Cerebellar cortex (tissue), 1 donor: ENCODE measurements at regions not wholly inside any gene's neighbourhood (a gene's known extent, or its start where the extent isn't known, plus 50 kb on each side); places are given as distances from the start of the nearest gene placed in this dataset.

Source experiments
- DNase-seq: peaks from one replicate; pipeline ENCODE4 v3.0.0-alpha.2; 2015; ENCODE audit warnings: low spot score

GRCh38 chr11:95387325-95387724, 156.3 kb upstream of the SESN3 start:
- no peak for DNase-seq

DNA sequence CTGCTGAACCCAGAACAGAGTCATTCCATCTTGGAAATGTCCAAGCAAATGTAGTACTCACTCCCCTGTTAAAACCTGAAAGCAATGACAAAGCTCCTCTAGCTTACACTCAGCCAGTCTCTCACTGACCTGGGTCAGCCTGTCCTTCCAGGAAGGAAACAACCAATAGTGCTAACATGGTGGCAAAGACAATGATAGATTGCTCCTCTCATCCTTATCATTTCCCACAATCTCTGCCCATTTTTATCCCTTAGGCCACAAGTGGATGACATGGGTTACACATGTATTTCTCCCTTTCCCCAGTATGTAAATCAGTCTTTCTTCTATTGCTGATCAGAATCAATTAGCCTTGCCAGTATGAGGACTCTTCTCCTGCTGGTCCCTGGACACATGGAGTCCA, 154.6 kb upstream of the SESN3 start:
- no peak for DNase-seq

- DNase-seq, result no peak
Observed at GRCh38 chr11:95379479-95379878, 148.5 kb upstream of the SESN3 start.

- no peak for DNase-seq
Observed at GRCh38 chr11:95378789-95379188, 147.8 kb upstream of the SESN3 start.

DNA sequence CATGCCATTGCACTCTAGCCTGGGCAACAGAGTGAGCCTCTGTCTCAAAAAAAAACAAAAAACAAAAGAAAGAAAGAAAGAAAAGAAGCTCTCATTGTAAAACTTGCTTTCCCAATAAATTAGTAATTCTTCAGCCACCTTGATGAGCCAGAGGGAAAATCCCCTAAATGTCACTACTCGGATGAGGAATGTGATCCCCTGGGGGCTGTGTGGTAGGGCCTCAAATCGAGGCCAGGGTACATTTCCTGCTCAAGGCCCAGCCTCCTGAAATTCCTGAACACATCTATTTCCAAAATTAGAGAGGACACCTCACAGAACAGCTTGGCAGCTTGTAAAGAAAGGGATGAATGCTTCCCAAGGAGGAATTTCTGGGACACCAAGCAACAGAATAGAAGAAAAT, 147.1 kb upstream of the SESN3 start:
- peak; percentile 5 for DNase-seq

- no peak for DNase-seq
Observed at GRCh38 chr11:95375886-95376285, 144.9 kb upstream of the SESN3 start.

DNA sequence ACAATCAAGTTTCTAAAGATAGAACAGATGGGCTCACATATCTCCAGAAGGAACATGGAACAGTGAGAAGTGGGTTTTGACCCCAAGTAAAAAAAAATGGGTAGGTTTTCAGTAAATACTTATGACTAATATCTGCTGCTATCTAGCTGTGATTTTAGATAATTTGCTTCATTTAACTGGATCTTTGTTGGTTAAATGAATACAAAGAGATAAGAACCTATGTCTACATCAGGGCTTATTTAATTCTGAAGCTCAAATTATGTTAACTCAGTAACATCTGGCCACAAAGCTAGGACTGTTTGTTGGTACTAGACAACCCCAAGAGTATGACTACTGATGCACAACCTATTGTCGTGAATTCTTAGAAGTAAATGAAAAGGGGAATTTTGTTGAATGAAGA, 144.4 kb upstream of the SESN3 start:
- DNase-seq, result no peak

DNA sequence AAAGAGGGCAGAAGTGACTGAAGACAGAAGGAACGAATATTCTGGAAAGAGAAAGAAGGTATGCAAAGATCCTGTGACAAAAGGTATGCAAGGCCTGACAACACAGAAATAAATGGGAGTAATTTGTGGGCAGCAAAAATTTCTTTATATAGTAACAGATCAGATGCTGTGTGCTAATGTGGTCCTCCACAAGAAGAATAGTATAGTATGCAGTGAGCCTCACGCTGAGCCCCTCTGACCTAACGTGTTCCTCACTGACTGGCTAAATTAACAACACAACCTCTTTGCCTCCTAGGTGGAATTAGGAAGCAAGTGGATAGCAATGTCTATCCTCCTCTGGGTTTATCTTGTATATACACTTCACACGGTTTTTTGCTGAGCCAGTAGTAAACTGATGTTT, 143.1 kb upstream of the SESN3 start:
- no peak for DNase-seq

GRCh38 chr11:95373241-95373640, 142.2 kb upstream of the SESN3 start:
- DNase-seq, result peak; percentile 52

DNA sequence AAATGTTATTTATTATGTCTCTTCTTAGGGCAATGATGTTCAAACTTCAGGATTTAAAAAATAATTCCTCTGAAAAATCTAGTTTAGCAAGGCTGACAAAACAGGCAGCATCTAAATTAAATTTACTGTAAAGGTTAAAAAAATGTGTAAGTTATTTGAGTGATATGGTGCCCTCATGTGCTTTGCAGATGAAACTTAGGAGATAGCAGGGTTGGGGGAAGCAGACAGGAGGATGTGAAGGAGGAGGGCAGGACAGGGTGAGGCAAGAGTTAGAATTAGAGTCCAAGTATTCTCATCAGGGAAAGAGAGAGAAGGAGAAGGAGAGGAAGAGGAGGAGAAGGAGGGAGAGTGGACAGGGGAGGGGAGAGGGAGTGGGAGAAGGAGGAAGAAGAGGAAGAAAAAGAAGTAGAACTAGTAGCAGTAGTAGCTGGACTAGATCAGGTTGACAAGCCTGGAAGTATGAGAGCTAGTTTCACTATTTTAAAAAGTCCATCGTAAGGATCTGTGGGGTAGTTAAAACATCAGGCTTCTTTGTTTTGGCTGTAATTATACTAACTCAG, 141.2 kb upstream of the SESN3 start:
- DNase-seq, result no peak

- DNase-seq, result no peak
Observed at GRCh38 chr11:95371153-95371552, 140.2 kb upstream of the SESN3 start.

- DNase-seq, result no peak
Observed at GRCh38 chr11:95367726-95368125, 136.7 kb upstream of the SESN3 start.

DNA sequence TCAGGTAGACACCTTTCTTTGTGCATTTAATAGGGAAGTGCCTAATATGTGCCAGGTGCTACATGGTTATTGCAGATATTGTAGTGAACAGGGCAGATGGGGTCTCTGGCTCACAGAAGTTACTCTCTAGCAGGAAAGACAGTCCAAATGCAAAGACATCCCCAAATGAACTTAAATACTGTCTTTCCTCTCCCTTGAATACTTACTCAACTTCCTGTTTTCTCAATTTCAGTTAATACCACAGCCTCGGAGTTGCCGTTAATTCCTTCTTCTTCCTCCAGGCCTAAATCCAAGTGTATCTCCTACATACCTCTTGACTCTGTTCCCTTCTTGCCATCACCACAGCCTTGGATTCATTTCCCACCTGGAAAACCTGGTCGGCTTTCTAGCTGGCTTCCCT, 134.3 kb upstream of the SESN3 start:
- DNase-seq, result no peak

DNA sequence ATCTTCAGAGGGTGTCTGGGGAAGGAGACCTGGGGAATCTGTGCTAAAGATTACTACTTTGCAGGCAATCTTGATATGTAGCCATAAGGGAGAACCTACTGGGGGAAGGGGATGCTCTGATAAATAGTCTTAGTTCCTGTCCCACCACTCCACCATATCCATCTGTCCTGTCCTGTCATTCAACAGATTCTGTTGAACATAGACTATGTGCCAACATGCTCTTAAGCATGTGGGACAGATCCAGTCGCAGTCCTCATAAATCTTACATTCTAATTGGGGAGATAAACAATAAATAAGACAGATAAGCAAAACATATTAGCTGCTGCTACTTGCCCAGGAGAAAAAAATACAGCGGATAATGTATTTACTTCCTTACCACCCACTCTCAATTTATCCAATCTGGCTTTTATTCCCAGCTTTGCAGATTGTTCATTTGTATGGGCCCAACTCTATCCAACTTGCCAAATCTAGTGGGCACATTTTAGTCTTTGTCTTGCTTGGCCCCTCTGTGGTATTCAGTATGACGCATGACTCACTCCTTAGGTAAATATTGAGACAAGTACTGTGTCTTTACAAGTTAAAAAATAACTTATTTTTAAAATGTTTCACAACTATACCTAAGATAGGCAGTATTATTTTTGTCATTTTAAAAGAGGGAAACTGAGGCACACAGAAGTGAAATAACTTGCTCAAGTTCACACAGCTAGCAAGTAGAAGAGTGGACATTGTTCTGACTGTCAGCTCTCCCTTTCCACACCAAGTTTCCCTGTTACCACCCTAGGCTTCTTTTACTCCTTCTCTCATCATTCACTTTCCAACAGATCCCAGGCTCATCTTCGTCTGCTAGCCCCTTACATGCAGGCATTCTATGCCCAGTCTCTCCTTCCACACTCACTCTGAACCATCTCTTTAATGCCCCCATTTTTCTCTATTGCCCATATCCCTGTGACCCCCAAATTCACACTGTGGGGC, 133.6 kb upstream of the SESN3 start:
- DNase-seq, result no peak

GRCh38 chr11:95363708-95364107, 132.7 kb upstream of the SESN3 start:
- no peak for DNase-seq

- no peak for DNase-seq
Observed at GRCh38 chr11:95363164-95363563, 132.2 kb upstream of the SESN3 start.

DNA sequence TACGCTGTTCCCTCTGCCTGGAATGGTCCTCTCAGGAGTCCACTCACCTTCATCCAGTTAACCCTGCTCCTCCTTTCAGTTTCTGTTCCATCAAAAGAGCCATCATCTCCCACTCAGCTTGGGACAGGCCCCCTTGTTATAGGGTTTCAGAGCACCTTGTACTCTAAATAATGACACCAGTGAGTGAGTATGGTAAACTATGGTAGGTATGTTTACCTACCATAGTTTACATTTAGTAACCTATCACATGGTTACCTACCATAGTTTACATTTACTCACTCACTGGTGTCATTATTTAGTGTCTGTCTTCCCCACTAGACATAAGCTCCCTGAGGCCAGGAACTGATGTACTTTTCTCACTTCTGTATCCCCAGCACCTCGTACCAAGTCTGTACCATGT, 130.2 kb upstream of the SESN3 start:
- no peak for DNase-seq

DNA sequence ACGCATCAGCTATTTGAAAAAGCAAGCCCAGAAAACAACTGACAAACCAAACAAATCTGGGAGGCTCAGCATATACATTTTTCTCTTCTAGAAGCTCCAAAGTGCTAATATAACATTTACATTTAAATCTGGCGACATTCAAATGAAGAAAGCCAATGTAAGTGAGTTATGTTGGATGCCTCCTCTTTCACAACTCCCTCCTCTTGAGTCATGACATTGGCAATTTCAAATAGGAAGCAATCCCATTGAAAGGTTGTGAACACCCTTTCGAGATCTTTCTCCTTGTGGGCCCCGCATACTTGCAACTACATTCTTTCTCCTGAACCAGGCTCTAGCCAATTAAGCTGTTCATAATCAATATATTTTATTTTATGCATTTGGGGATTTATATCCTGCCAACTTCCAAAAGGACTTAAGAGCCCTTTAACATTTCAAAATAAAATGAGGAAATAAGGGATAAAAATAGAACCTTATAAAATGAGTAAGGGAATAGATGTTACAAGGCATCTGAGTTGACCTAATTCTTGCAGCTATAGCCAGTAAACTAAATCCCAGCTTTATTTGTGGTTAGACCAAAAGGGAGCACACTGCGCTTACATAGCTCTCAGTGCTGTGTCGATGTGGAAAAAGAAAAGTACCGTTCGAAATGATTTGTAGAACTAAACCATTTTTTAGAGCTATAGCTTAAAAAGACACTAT, 129.5 kb upstream of the SESN3 start:
- DNase-seq, result no peak

GRCh38 chr11:95359756-95360155, 128.8 kb upstream of the SESN3 start:
- DNase-seq, result no peak

GRCh38 chr11:95359341-95359663, 128.3 kb upstream of the SESN3 start:
- no peak for DNase-seq

DNA sequence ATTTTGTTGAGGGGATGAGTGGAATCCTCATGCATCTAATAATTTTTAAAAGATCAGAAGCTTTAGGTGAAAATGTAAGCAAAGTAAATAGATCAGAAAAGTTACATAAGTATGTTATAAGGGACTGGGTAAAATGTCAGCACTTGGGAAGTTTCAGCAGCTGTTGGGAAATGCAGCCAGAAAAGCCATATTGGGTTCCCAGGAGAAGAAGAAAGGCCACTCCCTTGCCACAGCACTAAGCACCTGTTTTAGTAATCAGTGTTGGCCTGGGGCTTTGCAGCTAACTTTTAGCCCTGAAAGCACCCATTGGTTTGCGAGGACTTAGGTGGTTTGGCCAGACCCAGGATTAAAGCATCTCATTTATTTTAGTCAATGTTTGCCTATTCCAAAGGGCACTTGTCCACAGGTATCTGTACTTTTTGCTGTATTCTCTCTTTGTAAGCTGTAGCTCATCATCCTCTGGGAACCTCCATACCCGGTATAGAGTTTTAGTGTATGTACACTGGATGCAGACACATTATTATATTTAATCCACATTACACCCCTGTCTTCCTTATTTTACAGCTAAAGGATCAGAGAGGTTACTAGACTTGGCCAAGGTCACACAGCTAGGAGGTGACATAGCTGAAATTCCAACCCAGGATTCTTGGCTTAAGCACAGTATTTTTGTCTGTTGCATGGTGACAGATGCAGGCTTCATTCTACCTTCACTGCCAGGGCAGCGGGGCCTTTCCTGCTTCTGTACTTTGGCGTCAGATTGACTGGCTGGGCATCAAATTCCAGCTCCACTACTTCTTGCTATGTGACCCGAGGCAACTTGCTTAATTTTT, 127.7 kb upstream of the SESN3 start:
- no peak for DNase-seq

DNA sequence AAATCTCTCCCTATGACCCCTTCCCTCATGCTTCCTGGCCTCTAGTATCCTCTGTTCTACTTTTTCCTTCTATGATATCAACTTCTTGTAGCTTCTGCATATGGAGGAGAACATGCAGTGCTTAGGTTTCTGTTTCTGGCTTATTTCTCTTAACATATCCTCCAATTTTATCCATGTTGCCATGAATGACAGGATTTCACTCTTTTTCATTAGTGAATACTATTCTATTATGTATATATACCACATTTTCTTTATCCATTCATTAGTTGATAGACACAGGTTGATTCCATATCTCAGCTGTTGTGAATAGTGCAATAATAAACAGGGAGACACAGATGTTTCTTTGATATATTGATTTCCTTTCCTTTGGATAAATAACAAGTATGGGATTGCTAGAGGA, 123.3 kb upstream of the SESN3 start:
- no peak for DNase-seq
